GM19351 (cell line): ENCODE measurements at regions not wholly inside any gene's neighbourhood (a gene's known extent, or its start where the extent isn't known, plus 50 kb on each side); places are given as distances from the start of the nearest gene placed in this dataset.
"Not testable (repeated sequence)": the region's sequence is repeated elsewhere in the genome, so short reads cannot be mapped to it uniquely, and the experiment has no call there.

ENCODE experiments used
- ATAC-seq: cut with Tn5 transposase; IDR thresholded peaks from one replicate; pipeline ENCODE4 v1.9.1; 2021; ENCODE audit warnings: mild to moderate bottlenecking, moderate library complexity; ENCODE audit not compliant: unreplicated experiment

GRCh38 chr12:25859976-25860375 is 98.5 kb upstream of the RASSF8 start:
- no peak for ATAC-seq

GRCh38 chr12:25861226-25861625 is 97.3 kb upstream of the RASSF8 start:
- ATAC-seq = no peak

DNA sequence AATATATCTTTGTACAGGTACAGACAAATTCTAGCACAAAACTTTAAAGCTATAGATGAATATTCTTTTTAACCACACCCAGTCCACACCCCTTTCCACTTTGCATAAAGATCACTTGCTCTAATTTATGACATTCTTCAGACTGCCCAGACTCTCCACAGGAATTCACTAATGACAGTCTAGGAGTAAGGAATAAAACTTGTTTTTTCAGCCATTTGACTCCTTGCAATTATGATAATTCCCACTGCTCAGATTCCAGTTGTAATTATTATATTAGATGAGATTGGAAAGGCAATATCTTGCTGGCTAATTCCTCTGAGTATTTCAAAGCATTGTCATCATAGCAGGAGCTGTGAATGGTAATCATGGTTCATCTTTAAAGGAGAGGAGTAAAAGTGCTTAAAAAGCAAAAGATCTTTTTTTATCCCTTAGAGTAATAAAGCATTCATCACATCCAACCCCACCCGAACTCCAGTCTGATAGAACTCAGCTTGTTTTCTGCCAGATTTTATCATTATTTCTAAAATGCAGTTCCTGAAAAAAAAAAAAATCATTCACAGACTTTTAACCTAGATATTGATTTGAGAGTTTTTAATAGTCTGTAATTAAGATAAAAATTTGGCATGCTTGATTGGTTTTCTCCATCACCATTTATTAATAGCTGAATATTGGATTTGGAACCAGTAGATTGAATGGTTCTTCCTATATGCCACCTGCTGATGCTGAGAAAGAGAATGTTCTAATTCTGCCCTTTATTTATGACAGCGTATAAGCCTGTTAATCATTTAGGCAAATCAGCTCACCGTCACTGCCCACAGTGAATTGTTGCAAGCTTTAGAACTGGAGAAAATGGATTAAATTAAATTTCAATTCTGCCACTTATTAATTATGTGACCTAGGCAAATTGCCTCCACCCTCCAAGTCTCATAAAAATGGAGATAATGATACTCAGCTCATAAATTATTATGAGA is 93.9 kb upstream of the RASSF8 start:
- ATAC-seq = no peak

- no peak for ATAC-seq
These were observed 91.7 kb upstream of the RASSF8 start for GRCh38 chr12:25866586-25867378.

GRCh38 chr12:25868193-25868592 is 90.3 kb upstream of the RASSF8 start:
- no peak for ATAC-seq

GRCh38 chr12:25872137-25872536 is 86.3 kb upstream of the RASSF8 start:
- ATAC-seq = no peak

- no peak for ATAC-seq
These were observed 82.8 kb upstream of the RASSF8 start for GRCh38 chr12:25875661-25876060.

GRCh38 chr12:25876383-25877045 is 82.0 kb upstream of the RASSF8 start:
- ATAC-seq = no peak

- no peak for ATAC-seq
These were observed 81.0 kb upstream of the RASSF8 start for GRCh38 chr12:25877446-25877845.

DNA sequence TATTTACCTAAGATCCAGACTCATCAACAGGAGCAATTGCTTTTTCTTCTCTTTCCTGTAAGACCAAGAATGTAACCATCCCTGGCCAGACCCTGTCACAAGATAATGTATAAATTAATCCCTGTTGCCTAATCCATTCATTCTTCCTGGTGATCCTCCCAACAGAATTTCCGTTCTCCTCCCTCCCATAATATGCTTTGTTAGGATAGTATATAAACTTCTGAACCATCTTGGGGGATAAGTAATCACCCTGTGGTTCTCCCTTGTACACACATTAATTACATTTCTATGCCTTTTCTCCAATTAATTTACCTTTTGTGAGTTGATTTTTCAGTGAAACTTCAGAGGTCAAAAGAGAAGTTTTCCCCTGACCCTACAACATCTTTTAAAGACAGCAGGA is 76.2 kb upstream of the RASSF8 start:
- ATAC-seq = no peak

DNA sequence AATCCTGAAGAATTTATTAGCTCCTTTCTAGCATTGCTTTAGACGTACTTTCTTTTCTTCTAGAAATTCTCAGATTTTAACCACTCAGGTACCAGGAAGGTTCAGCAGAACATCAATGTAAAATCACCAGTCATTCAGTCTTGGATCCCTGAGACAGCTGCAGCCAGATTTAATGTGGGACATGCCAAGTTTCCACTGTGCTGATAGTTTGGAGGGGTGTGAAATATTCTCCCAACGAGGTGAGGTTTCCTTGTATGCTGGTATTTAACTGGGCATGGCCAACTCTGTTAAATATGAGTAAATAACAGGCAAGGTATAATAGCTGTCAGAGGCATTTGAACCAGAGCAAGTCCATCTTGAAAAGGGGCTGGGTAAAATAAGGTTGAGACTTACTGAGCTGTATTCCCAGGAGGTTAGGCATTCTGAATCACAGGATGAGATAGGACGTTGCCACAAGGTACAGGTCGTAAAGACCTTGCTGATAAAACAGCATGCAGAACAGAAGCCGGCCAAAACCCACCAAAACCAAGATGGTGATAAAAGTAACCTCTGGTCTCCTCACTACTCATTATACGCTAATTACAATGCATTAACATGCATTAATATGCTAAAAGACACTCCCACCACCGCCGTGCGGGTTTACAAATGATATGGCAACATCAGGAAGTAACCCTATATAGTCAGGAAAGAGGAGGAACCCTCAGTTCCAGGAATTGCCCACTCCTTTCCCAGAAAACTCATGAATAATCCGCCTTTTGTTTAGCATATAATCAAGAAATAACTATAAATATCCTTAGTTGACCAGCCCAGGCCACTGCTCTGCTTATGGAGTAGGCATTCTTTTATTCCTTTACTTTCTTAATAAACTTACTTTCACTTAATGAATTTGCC is 75.2 kb upstream of the RASSF8 start:
- no peak for ATAC-seq

DNA sequence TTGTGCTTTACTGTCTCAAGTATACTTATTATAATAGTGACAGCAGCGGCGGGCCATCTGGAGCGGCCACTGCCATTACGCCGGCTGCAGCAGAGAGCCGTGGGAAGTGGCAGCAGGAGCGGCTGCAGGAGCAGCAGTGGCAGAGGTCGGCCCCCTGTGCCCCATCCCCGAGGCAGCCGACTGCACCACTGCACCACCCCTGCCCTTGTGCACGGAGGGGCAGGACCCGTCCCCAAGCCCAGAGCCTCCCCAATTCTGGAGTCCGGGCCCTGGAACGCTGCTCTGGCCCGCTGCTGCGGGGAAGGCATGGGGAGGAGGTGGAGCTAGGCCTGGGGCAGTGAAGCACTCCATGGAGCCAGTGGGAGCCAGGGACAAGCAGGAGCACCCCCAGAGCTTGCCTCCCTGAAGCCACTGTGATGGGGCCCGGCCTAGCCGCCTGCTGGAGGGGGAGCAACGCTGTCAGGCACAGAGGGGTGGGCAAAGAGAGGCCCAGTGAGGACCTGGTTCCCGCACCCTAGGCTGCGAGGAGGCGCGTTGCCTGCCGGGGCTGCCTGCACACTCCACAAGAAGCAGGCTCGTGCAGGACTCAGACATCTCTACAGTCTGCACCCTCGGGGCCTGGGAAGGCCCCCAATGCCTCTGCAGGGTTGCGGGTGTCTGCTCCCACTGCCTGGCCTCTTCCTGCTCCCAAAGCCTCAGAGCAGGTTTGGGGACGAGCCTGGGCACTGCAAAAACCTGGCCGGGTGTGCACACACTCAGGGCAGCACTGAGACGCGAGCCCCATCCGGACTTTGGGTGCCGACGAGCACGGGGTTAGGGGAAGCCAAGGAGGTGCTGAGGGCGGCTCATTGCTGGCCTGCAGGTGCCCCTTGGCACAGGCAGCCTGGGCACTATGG is 74.2 kb upstream of the RASSF8 start:
- ATAC-seq = no peak

DNA sequence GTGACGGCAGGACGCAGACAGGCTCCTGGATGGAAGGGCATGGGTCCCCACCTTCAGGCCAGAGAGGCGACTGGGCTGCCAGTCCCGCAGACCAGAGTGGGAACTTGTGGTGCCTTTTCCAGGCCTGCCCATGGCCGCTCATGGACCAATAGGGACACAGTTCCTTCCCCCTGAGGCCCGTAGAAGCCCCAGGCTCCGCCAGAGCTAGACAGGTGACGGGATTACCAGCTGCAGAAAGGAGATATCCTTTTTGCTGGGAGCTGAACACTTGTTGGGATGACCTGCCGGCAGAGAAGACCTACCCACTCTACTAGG is 73.6 kb upstream of the RASSF8 start:
- no peak for ATAC-seq

- ATAC-seq = no peak
These were observed 72.1 kb upstream of the RASSF8 start for GRCh38 chr12:25886396-25886795.

- ATAC-seq = no peak
These were observed 71.1 kb upstream of the RASSF8 start for GRCh38 chr12:25887367-25887766.

DNA sequence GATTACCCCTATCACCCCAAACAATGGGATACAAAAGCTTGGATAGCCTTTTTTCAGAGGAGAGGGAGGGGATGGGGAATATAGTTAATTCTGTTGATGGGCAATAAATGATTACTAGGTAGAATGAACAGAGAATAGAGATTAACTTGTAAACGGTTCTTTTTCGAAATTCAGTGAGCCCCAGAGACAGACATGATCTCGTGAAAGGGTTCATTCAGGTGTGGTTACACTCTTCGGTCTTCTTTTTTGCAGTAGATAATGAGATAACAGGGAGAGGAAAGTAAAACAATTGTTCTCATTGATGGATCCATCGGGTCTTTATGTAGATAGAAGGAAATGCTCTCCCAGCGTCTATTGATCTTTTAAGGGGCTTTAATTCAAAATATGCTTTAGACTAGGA is 69.3 kb upstream of the RASSF8 start:
- ATAC-seq = no peak

- not testable (repeated sequence) for ATAC-seq
These were observed 67.4 kb upstream of the RASSF8 start for GRCh38 chr12:25891095-25891494.

GRCh38 chr12:25894759-25895158 is 63.7 kb upstream of the RASSF8 start:
- ATAC-seq = no peak

GRCh38 chr12:25896981-25897380 is 61.5 kb upstream of the RASSF8 start:
- ATAC-seq = no peak
